ENCODE measurements at regions not wholly inside any gene's neighbourhood (a gene's known extent, or its start where the extent isn't known, plus 50 kb on each side); places are given as distances from the start of the nearest gene placed in this dataset.

GRCh38 chr11:131232261-131232660 lies 138.2 kb upstream of the NTM start:
- ATAC-seq: no peak
- TF ChIP-seq ESRRG (CRISPR knock-in tag; IDR thresholded peaks at IDR 0.05) (no peak), TOX (CRISPR knock-in tag; IDR thresholded peaks at IDR 0.05; ENCODE audit: borderline replicate concordance) (no peak), POU6F1 (CRISPR knock-in tag; IDR thresholded peaks at IDR 0.05; ENCODE audit: borderline replicate concordance, low read depth) (no peak), OSR1 (CRISPR knock-in tag; IDR thresholded peaks at IDR 0.05) (no peak), SNAI2 (CRISPR knock-in tag; IDR thresholded peaks at IDR 0.05) (no peak), ISL1 (CRISPR knock-in tag; IDR thresholded peaks at IDR 0.05) (no peak), BACH2 (CRISPR knock-in tag; IDR thresholded peaks at IDR 0.05; ENCODE audit: borderline replicate concordance) (no peak), ZFP3 (CRISPR knock-in tag; IDR thresholded peaks at IDR 0.05) (no peak), ZFP30 (CRISPR knock-in tag; IDR thresholded peaks at IDR 0.05) (no peak), TSHZ2 (CRISPR knock-in tag; IDR thresholded peaks at IDR 0.05) (no peak), ZNF8 (CRISPR knock-in tag; IDR thresholded peaks at IDR 0.05) (no peak), GLIS3 (CRISPR knock-in tag; IDR thresholded peaks at IDR 0.05) (no peak), ZNF70 (CRISPR knock-in tag; IDR thresholded peaks at IDR 0.05) (no peak), TCF4 (CRISPR knock-in tag; IDR thresholded peaks at IDR 0.05; ENCODE audit: borderline replicate concordance) (no peak), CSRNP3 (CRISPR knock-in tag; IDR thresholded peaks at IDR 0.05) (no peak)

GRCh38 chr11:131234221-131234620 lies 136.2 kb upstream of the NTM start:
- TF ChIP-seq CSRNP3 (CRISPR knock-in tag; IDR thresholded peaks at IDR 0.05) (no peak), ESRRG (CRISPR knock-in tag; IDR thresholded peaks at IDR 0.05) (no peak), BACH2 (CRISPR knock-in tag; IDR thresholded peaks at IDR 0.05; ENCODE audit: borderline replicate concordance) (no peak), ZFP30 (CRISPR knock-in tag; IDR thresholded peaks at IDR 0.05) (no peak), PPARA (CRISPR knock-in tag; IDR thresholded peaks at IDR 0.05; ENCODE audit: borderline replicate concordance) (no peak), ARNTL (CRISPR knock-in tag; IDR thresholded peaks at IDR 0.05; ENCODE audit: borderline replicate concordance, low read depth) (no peak), ZNF70 (CRISPR knock-in tag; IDR thresholded peaks at IDR 0.05) (no peak), TOX (CRISPR knock-in tag; IDR thresholded peaks at IDR 0.05; ENCODE audit: borderline replicate concordance) (no peak), TCF4 (CRISPR knock-in tag; IDR thresholded peaks at IDR 0.05; ENCODE audit: borderline replicate concordance) (no peak), ISL1 (CRISPR knock-in tag; IDR thresholded peaks at IDR 0.05) (no peak), GLIS3 (CRISPR knock-in tag; IDR thresholded peaks at IDR 0.05) (no peak), CREB5 (CRISPR knock-in tag; IDR thresholded peaks at IDR 0.05; ENCODE audit: low read depth) (no peak), ZC3H10 (CRISPR knock-in tag; IDR thresholded peaks at IDR 0.05) (no peak), OSR1 (CRISPR knock-in tag; IDR thresholded peaks at IDR 0.05) (no peak), PATZ1 (CRISPR knock-in tag; IDR thresholded peaks at IDR 0.05; ENCODE audit: borderline replicate concordance) (no peak), CSDC2 (CRISPR knock-in tag; IDR thresholded peaks at IDR 0.05) (no peak), SNAI2 (CRISPR knock-in tag; IDR thresholded peaks at IDR 0.05) (no peak), ZFP3 (CRISPR knock-in tag; IDR thresholded peaks at IDR 0.05) (no peak)
- no peak for ATAC-seq

Data from SK-N-SH treated with all-trans-retinoic acid at 6 μM for 48 hours (cell line).